ENCODE measurements at regions not wholly inside any gene's neighbourhood (a gene's known extent, or its start where the extent isn't known, plus 50 kb on each side); places are given as distances from the start of the nearest gene placed in this dataset.

- Histone ChIP-seq H3K4me3 (ENCODE audit: low read length) (no peak overlapping the region), H3K36me3 (ENCODE audit: insufficient read depth, low read length) (no peaks in the 10 kb centered on the region), H3K4me2 (ENCODE audit: low read length) (no peak overlapping the region), H3K27ac (ENCODE audit: low read length) (no peak overlapping the region), H3K9ac (ENCODE audit: low read length) (no peak overlapping the region), H3F3A (ENCODE audit: insufficient read depth, low read length, poor library complexity, severe bottlenecking) (no peaks in the 10 kb centered on the region), H3K9me3 (ENCODE audit: low read length) (no peaks in the 10 kb centered on the region), H3K9me2 (ENCODE audit: insufficient read depth, low read length) (no peaks in the 10 kb centered on the region), H3K27me3 (ENCODE audit: insufficient read depth, low read depth, low read length) (no peaks in the 10 kb centered on the region), H3K79me2 (replicated peaks; ENCODE audit: insufficient read depth, low read length) (no peaks in the 10 kb centered on the region), H4K20me1 (ENCODE audit: insufficient read depth) (no peaks in the 10 kb centered on the region), H2AFZ (ENCODE audit: low read depth, low read length) (no peak overlapping the region)
- TF ChIP-seq EZH2 (IDR thresholded peaks at IDR 0.05; ENCODE audit: borderline replicate concordance, insufficient read depth, low read length, poor library complexity, severe bottlenecking), result no peak
These were observed 324.7 kb upstream of the JARID2 start for GRCh38 chr6:14921170-14921569.

DNA sequence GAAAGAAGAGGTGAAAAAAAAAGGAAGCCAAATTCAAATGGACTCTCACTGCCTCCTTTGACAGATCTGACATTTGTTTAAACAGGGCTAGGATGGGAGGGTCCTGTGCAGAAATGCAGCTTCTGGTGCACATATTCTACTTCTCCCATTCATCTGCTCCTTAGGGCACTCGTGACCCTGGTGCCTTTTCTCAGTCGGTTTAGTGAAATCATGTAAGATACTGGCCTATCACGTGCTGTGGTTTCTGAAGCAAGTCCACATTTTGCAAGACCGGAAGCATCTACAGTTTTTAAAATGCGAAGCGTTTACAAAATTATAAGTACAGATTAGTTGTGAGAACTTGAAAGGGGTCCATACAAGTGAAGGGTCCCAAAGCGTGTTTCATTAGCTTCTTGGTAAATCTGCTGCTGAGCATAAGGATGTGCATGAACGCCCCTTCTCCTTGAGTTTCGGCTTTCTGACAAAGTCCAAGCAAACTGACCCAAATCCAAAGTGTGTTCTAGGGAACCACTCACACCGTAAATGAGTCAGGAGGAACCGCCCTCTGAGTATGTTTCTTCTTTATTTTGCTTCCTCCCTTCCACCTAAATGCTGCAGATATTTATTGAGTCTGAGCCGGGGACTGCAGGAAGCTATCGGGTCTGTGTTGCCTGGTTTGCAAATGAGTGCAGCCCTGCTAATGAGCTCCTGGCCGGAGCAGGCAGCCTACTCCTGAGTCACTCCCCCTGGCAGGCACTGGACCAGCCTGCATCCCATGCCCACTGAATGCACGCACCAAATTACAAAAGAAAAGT lies 323.8 kb upstream of the JARID2 start:
- TF ChIP-seq TAF1 (IDR thresholded peaks at IDR 0.05; ENCODE audit: low read depth), result no peak
- no peak for TF ChIP-seq POLR2AphosphoS5 (IDR thresholded peaks at IDR 0.05)
- TF ChIP-seq EP300 (conservative IDR thresholded peaks at IDR 0.05; ENCODE audit: poor library complexity, severe bottlenecking), result no peak
- no peak for TF ChIP-seq MXI1 (conservative IDR thresholded peaks at IDR 0.05; ENCODE audit: poor library complexity, severe bottlenecking)
- TF ChIP-seq, protein P1, sequence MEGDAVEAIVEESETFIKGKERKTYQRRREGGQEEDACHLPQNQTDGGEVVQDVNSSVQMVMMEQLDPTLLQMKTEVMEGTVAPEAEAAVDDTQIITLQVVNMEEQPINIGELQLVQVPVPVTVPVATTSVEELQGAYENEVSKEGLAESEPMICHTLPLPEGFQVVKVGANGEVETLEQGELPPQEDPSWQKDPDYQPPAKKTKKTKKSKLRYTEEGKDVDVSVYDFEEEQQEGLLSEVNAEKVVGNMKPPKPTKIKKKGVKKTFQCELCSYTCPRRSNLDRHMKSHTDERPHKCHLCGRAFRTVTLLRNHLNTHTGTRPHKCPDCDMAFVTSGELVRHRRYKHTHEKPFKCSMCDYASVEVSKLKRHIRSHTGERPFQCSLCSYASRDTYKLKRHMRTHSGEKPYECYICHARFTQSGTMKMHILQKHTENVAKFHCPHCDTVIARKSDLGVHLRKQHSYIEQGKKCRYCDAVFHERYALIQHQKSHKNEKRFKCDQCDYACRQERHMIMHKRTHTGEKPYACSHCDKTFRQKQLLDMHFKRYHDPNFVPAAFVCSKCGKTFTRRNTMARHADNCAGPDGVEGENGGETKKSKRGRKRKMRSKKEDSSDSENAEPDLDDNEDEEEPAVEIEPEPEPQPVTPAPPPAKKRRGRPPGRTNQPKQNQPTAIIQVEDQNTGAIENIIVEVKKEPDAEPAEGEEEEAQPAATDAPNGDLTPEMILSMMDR (IDR thresholded peaks at IDR 0.05; ENCODE audit: poor library complexity, severe bottlenecking), result no peak
- TF ChIP-seq, protein P2, sequence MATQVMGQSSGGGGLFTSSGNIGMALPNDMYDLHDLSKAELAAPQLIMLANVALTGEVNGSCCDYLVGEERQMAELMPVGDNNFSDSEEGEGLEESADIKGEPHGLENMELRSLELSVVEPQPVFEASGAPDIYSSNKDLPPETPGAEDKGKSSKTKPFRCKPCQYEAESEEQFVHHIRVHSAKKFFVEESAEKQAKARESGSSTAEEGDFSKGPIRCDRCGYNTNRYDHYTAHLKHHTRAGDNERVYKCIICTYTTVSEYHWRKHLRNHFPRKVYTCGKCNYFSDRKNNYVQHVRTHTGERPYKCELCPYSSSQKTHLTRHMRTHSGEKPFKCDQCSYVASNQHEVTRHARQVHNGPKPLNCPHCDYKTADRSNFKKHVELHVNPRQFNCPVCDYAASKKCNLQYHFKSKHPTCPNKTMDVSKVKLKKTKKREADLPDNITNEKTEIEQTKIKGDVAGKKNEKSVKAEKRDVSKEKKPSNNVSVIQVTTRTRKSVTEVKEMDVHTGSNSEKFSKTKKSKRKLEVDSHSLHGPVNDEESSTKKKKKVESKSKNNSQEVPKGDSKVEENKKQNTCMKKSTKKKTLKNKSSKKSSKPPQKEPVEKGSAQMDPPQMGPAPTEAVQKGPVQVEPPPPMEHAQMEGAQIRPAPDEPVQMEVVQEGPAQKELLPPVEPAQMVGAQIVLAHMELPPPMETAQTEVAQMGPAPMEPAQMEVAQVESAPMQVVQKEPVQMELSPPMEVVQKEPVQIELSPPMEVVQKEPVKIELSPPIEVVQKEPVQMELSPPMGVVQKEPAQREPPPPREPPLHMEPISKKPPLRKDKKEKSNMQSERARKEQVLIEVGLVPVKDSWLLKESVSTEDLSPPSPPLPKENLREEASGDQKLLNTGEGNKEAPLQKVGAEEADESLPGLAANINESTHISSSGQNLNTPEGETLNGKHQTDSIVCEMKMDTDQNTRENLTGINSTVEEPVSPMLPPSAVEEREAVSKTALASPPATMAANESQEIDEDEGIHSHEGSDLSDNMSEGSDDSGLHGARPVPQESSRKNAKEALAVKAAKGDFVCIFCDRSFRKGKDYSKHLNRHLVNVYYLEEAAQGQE (IDR thresholded peaks at IDR 0.05; ENCODE audit: borderline replicate concordance), result no peak
- no peak for TF ChIP-seq SMC3 (conservative IDR thresholded peaks at IDR 0.05; ENCODE audit: poor library complexity)
- no peak overlapping the region for H2AFZ ChIP-seq (ENCODE audit: low read depth, low read length)
- no peak overlapping the region for H3K27ac ChIP-seq (ENCODE audit: low read length)

More for the DNA sequence above, 323.8 kb upstream of the JARID2 start:
- Histone ChIP-seq H3K9me2 (ENCODE audit: insufficient read depth, low read length) (no peaks in the 10 kb centered on the region), H4K20me1 (ENCODE audit: insufficient read depth) (no peaks in the 10 kb centered on the region), H3K27me3 (ENCODE audit: insufficient read depth, low read depth, low read length) (no peaks in the 10 kb centered on the region), H3K4me2 (ENCODE audit: low read length) (no peak overlapping the region), H3F3A (ENCODE audit: insufficient read depth, low read length, poor library complexity, severe bottlenecking) (no peaks in the 10 kb centered on the region), H3K4me3 (ENCODE audit: low read length) (no peak overlapping the region), H3K9me3 (ENCODE audit: low read length) (no peaks in the 10 kb centered on the region), H3K79me2 (replicated peaks; ENCODE audit: insufficient read depth, low read length) (no peaks in the 10 kb centered on the region), H3K36me3 (ENCODE audit: insufficient read depth, low read length) (no peaks in the 10 kb centered on the region), H3K9ac (ENCODE audit: low read length) (no peak overlapping the region)
